ENCODE measurements at regions not wholly inside any gene's neighbourhood (a gene's known extent, or its start where the extent isn't known, plus 50 kb on each side); places are given as distances from the start of the nearest gene placed in this dataset.
"Not testable (repeated sequence)": the region's sequence is repeated elsewhere in the genome, so short reads cannot be mapped to it uniquely, and the experiment has no call there.

- no peak for DNase-seq (ENCODE audit: low read depth)
Observed at GRCh38 chr3:80618295-80619256, 850.8 kb upstream of the ROBO1 start.

DNA sequence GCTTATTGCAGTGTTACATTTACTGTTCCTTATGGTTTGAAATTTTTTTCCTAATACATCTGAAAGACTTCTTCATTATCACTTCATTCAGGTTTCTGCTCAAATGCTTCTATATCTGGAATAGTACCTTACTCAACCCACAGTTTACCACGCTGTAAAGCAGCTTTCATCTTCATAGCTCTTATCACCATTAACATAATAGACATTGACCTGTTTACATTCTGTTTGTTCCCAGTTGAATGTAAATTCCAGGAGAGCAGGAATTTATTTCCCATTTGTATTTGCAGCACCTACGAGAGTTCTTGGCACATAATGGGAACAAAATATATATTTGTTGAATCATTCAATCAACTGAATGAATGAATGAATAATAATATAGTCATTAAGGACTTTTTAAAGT, 844.6 kb upstream of the ROBO1 start:
- DNase-seq (ENCODE audit: low read depth), result no peak

DNA sequence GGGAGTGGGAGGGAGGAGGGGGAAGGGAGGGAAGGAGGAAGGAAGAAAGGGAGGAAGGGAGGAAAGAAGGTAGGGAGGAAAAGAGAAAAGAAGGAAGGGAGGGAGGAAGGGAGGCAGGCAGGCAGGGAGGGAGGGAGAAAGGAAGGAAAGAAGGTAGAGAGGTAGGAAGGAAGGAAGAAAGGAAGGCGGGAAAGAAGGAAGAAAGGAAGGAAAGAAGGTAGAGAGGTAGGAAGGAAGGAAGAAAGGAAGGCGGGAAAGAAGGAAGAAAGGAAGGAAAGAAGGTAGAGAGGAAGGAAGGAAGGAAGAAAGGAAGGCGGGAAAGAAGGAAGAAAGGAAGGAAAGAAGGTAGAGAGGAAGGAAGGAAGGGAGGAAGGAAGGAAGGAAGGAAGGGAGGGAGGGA, 840.3 kb upstream of the ROBO1 start:
- not testable (repeated sequence) for DNase-seq (ENCODE audit: low read depth)

DNA sequence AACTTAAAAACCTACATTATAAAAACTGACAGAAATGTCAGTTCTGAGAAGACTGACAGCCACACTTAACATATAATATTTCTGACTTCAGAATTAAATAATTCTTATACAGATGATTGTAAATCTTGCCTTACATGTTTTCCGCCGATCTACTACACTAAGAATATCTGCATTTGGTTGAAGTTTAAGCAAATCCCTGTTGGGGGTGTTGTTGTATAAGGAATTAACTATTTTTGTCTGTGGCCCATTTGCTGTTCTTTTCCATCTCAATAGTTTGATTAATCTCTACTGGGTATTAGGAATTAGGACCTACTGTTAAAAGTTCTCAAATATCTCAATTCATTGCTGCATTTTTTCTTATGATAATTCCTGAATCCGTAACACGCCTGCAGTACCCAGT, 838.3 kb upstream of the ROBO1 start:
- no peak for DNase-seq (ENCODE audit: low read depth)

DNA sequence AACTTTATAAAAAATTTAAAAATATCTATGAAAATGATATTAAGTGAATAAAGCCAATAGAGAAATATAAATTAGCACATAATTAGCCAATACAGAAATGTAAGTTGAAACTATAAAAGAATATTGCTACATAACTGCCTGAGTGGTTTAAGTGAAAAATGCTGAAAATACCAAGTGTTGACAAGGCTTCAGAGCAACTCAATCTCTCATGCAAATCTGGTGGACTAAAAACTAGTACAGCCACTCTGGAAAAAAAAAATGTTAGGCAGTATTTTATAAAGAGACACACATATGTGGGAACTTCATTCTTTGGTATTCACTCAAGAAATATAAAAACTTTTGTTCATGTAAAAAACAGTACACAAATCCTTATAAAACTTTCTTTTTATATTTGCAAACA, 833.7 kb upstream of the ROBO1 start:
- DNase-seq (ENCODE audit: low read depth), result no peak

DNA sequence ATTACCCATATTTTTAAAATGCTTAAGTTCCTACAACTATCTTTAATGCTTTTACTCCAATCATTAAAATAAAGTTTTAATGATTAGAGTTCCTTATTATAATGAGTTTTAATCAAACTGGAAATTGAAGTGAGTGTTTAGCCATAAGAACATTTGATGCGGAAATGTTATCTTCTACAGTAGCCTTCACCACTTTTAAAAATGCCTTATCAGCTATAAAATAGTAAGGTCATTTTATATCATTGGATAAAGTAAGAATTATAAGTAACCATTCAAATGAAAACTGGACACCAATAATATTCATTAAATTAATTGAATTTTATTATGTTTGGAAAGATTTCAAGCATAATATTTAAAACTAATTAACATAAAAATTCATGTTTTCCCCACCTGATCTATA, 825.0 kb upstream of the ROBO1 start:
- no peak for DNase-seq (ENCODE audit: low read depth)

DNA sequence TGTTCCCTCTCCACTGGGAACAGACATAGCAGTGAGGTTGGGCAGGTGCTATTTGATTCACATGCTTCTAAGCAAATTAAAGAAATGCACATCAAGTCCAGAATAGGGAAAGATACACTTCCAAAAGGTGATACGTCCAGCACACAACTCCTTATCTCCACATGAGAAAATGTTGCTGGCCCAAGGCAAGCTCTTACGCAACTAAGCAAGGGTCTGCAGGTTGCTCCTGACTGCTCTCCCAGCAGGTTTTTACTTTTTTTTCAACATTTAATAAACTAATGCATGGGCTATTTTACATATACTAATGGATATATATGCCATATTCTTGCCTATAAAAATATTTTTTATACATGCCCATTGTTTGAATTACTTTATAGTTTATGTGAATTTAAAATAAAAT, 818.5 kb upstream of the ROBO1 start:
- no peak for DNase-seq (ENCODE audit: low read depth)

GRCh38 chr3:80580146-80580545, 812.3 kb upstream of the ROBO1 start:
- DNase-seq (ENCODE audit: low read depth), result no peak

GRCh38 chr3:80564391-80564790, 796.6 kb upstream of the ROBO1 start:
- DNase-seq (ENCODE audit: low read depth), result no peak

DNA sequence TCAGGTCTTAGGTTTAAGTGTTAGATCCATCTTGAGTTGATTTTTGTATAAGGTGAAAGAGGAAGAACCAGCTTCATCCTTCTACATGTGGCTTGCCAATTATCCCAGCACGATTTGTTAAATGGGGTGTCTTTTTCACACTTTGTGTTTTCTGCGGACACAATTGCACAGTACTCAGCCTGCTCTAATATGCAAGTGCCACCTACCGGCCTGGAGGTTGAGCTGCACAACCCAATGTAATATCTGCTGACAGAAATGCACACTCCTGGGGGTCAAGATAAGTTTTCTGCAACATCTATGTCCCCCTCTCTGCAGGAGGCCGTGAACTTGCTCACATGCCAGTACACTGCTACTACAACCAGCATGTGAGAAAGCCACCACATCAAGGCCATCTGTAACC, 791.9 kb upstream of the ROBO1 start:
- no peak for DNase-seq (ENCODE audit: low read depth)

DNA sequence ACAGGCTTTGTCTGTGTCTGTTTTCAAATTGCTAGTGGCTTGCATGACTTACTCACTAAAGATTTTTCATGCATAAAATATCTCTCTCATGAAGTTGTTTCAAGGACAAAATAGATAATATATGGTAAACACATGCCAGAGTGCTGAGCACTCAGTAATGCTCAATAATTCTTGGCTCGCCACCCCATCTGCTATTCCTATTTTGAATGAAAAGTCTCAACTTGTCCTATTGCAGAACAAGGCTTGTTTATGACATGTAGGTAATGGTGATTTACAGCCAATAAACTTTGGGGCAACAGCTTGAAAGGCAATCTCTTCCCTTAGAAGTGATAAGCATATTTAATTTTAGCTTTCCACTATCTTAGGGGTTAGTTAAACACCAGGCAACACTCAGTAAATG, 789.0 kb upstream of the ROBO1 start:
- DNase-seq (ENCODE audit: low read depth), result no peak

DNA sequence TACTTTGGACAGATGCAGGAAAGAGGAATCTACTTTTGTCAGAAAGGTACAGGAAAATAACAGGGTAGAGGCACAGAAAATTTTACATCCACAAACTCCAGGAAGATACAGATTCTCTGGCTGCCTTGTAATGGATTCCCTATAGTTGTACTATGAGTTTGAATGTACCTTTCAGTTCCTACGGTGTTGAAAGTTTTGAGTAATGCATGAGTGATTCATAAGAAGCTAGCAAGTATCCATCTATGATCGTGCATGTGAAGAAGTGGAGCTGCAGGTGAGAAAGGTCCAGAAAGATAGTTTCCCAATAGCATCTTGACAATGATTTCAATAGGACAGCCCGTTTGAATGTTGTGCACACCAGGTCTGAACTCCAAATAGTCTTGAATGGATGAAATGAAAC, 786.5 kb upstream of the ROBO1 start:
- DNase-seq (ENCODE audit: low read depth), result no peak

DNA sequence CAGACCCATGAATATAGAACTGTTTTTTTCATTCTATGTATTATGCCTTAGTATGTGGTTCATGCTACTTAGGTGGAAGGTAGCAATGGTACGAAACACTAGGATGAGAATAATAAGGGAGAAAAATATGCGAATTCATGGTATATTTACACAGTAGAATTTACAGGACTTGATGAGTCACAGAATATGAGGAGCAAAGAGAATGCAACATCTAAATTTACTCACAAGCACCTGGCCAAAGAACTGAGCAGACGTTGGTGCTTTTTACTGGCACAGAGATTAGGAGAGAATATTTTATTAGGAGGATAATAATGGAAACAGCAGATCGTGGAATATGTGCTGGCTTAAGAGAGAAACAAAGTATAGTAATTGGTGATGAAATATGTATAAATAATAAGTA, 785.4 kb upstream of the ROBO1 start:
- no peak for DNase-seq (ENCODE audit: low read depth)

- DNase-seq (ENCODE audit: low read depth), result no peak
Observed at GRCh38 chr3:80550174-80550573, 782.4 kb upstream of the ROBO1 start.

GRCh38 chr3:80549173-80549572, 781.4 kb upstream of the ROBO1 start:
- DNase-seq (ENCODE audit: low read depth), result no peak

GRCh38 chr3:80543154-80543553, 775.4 kb upstream of the ROBO1 start:
- no peak for DNase-seq (ENCODE audit: low read depth)

- DNase-seq (ENCODE audit: low read depth), result no peak
Observed at GRCh38 chr3:80542456-80542855, 774.7 kb upstream of the ROBO1 start.

DNA sequence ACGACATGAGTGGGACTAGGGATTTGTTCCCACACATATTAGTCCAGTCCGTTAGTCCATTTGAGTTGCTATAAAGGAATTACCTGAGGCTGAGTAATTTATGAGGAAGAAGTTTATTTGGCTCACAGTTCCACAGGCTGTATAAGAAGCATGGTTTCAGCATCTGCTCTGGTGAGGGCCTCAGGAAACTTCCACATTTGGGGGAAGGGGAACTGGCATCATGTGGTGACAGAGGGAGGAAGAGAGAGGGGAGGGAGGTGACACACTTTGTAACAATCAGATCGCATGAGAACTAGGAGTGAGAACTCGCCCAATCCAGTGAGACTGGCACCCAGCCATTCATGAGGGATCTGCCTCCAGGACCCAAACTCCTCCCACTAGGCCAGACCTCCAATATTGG, 769.9 kb upstream of the ROBO1 start:
- no peak for DNase-seq (ENCODE audit: low read depth)

- no peak for DNase-seq (ENCODE audit: low read depth)
Observed at GRCh38 chr3:80535286-80535685, 767.5 kb upstream of the ROBO1 start.

GRCh38 chr3:80533553-80533952, 765.8 kb upstream of the ROBO1 start:
- DNase-seq (ENCODE audit: low read depth), result no peak

- no peak for DNase-seq (ENCODE audit: low read depth)
Observed at GRCh38 chr3:80526153-80526552, 758.4 kb upstream of the ROBO1 start.

DNA sequence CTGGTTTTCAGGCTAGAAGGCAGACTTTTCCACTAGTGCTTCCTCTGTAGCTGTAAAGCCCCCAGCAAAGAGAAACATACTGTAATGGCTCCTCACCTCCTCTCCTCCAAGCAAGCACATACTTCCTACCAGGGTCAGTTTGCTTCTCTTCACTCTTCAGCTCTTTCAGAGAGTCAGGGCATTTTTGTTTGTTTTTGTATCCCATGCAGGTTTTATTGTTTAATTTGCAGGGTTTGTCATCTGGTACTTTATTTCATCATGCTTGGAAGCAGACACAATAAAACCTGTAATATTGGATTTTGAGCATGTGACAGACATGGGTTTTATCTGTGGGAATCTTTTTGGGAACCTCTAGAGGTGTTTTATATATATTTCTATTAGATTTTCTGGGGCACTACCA, 753.3 kb upstream of the ROBO1 start:
- DNase-seq (ENCODE audit: low read depth), result no peak

DNA sequence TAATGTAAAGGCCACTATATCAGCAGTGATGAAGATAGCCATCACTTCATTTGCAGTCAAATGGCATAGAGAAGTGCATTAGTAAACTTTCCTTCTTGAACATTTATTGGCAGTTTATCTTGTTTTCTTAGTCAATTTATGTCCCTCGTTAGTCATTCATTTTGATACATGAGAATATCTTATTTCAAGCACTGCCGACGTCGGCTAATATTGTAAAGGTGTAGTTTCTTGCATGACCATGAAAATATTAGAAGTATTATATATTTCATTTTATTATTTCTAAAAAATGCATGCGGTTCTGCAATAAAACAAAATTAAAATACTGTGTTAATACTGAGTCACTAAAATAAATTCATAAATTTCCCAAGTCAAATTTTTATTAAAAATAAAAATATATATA, 751.6 kb upstream of the ROBO1 start:
- no peak for DNase-seq (ENCODE audit: low read depth)

GRCh38 chr3:80496452-80496851, 728.7 kb upstream of the ROBO1 start:
- no peak for DNase-seq (ENCODE audit: low read depth)

All from GM04504 (cell line).